IPS-11a (cell line): ENCODE measurements at regions not wholly inside any gene's neighbourhood (a gene's known extent, or its start where the extent isn't known, plus 50 kb on each side); places are given as distances from the start of the nearest gene placed in this dataset.

Experiments
- H3K4me3 ChIP-seq: one replicate; pipeline ENCODE4 v1.5.1; 2013; ENCODE audit warnings: low read depth, low read length, control low read depth

- no peak overlapping the region for H3K4me3 ChIP-seq
Observed at GRCh38 chr3:99502871-99503270, 135.5 kb upstream of the COL8A1 start.

GRCh38 chr3:99500485-99500884, 137.9 kb upstream of the COL8A1 start:
- H3K4me3 ChIP-seq: no peak overlapping the region

- no peak overlapping the region for H3K4me3 ChIP-seq
Observed at GRCh38 chr3:99499235-99500158, 138.9 kb upstream of the COL8A1 start.

GRCh38 chr3:99498550-99499234, 139.7 kb upstream of the COL8A1 start:
- H3K4me3 ChIP-seq: no peak overlapping the region

- H3K4me3 ChIP-seq: no peak overlapping the region
Observed at GRCh38 chr3:99487894-99488293, 150.5 kb upstream of the COL8A1 start.

- no peak overlapping the region for H3K4me3 ChIP-seq
Observed at GRCh38 chr3:99485286-99485685, 153.1 kb upstream of the COL8A1 start.

GRCh38 chr3:99484871-99485270, 153.5 kb upstream of the COL8A1 start:
- no peak overlapping the region for H3K4me3 ChIP-seq

- no peak overlapping the region for H3K4me3 ChIP-seq
Observed at GRCh38 chr3:99483841-99484240, 154.6 kb upstream of the COL8A1 start.

GRCh38 chr3:99482191-99482590, 156.2 kb upstream of the COL8A1 start:
- H3K4me3 ChIP-seq: no peak overlapping the region

GRCh38 chr3:99481561-99481960, 156.8 kb upstream of the COL8A1 start:
- no peak overlapping the region for H3K4me3 ChIP-seq

- H3K4me3 ChIP-seq: no peak overlapping the region
Observed at GRCh38 chr3:99479768-99480167, 158.6 kb upstream of the COL8A1 start.

- H3K4me3 ChIP-seq: no peak overlapping the region
Observed at GRCh38 chr3:99477650-99478049, 160.7 kb upstream of the COL8A1 start.

GRCh38 chr3:99475229-99475628, 163.2 kb upstream of the COL8A1 start:
- H3K4me3 ChIP-seq: no peak overlapping the region

- H3K4me3 ChIP-seq: no peak overlapping the region
Observed at GRCh38 chr3:99474776-99475175, 163.6 kb upstream of the COL8A1 start.

- no peak overlapping the region for H3K4me3 ChIP-seq
Observed at GRCh38 chr3:99473321-99473751, 165.1 kb upstream of the COL8A1 start.

GRCh38 chr3:99472385-99472784, 166.0 kb upstream of the COL8A1 start:
- H3K4me3 ChIP-seq: no peak overlapping the region

- H3K4me3 ChIP-seq: no peak overlapping the region
Observed at GRCh38 chr3:99471353-99472323, 166.8 kb upstream of the COL8A1 start.

GRCh38 chr3:99470841-99471240, 167.6 kb upstream of the COL8A1 start:
- no peak overlapping the region for H3K4me3 ChIP-seq

GRCh38 chr3:99468918-99469317, 169.5 kb upstream of the COL8A1 start:
- no peak overlapping the region for H3K4me3 ChIP-seq

- H3K4me3 ChIP-seq: no peak overlapping the region
Observed at GRCh38 chr3:99467420-99467819, 171.0 kb upstream of the COL8A1 start.

- H3K4me3 ChIP-seq: no peak overlapping the region
Observed at GRCh38 chr3:99466331-99466730, 172.1 kb upstream of the COL8A1 start.
